Stimulated activated CD4-positive, alpha-beta T cell treated with anti-CD3 and anti-CD28 coated beads, TNF-alpha, amount 100 ng/mL, for 48 hours (primary cell): ENCODE measurements at regions not wholly inside any gene's neighbourhood (a gene's known extent, or its start where the extent isn't known, plus 50 kb on each side); places are given as distances from the start of the nearest gene placed in this dataset.

Experiments used
- DNase-seq, 3 donors: peaks; one replicate each; pipeline ENCODE4 v3.0.0-alpha.2; 2020; ENCODE audit warnings: low read depth in 3 of 3

GRCh38 chr7:142409471-142409870 lies 151.6 kb upstream of the PRSS58 start:
- DNase-seq, result no peak

GRCh38 chr7:142408794-142409193 lies 150.9 kb upstream of the PRSS58 start:
- no peak for DNase-seq

- DNase-seq, result no peak
Observed at GRCh38 chr7:142407939-142408570, 150.2 kb upstream of the PRSS58 start.

- DNase-seq, result no peak
Observed at GRCh38 chr7:142405122-142405765, 147.4 kb upstream of the PRSS58 start.

GRCh38 chr7:142401951-142402350 lies 144.1 kb upstream of the PRSS58 start:
- DNase-seq, result no peak

- no peak for DNase-seq
Observed at GRCh38 chr7:142400042-142400533, 142.2 kb upstream of the PRSS58 start.

GRCh38 chr7:142391191-142391992 lies 133.5 kb upstream of the PRSS58 start:
- DNase-seq, result peak in 2 of 3 donors; percentile 28 to 41

- DNase-seq, result no peak
Observed at GRCh38 chr7:142389544-142389943, 131.7 kb upstream of the PRSS58 start.

- peak in 1 of 3 donors; percentile 18 for DNase-seq
Observed at GRCh38 chr7:142385491-142386340, 127.9 kb upstream of the PRSS58 start.

- peak in 2 of 3 donors; percentile 20 to 27 for DNase-seq
Observed at GRCh38 chr7:142384493-142384922, 126.7 kb upstream of the PRSS58 start.

- peak in 1 of 3 donors; percentile 16 for DNase-seq
Observed at GRCh38 chr7:142383841-142384492, 126.1 kb upstream of the PRSS58 start.

GRCh38 chr7:142381727-142382390 lies 124.0 kb upstream of the PRSS58 start:
- DNase-seq, result no peak

GRCh38 chr7:142380069-142380468 lies 122.2 kb upstream of the PRSS58 start:
- DNase-seq, result no peak

GRCh38 chr7:142379201-142379885 lies 121.5 kb upstream of the PRSS58 start:
- no peak for DNase-seq

- no peak for DNase-seq
Observed at GRCh38 chr7:142377567-142377966, 119.7 kb upstream of the PRSS58 start.

- DNase-seq, result no peak
Observed at GRCh38 chr7:142376356-142376997, 118.6 kb upstream of the PRSS58 start.

GRCh38 chr7:142375710-142376313 lies 118.0 kb upstream of the PRSS58 start:
- DNase-seq, result no peak

GRCh38 chr7:142372727-142373126 lies 114.9 kb upstream of the PRSS58 start:
- DNase-seq, result no peak
